ENCODE measurements at regions not wholly inside any gene's neighbourhood (a gene's known extent, or its start where the extent isn't known, plus 50 kb on each side); places are given as distances from the start of the nearest gene placed in this dataset.

- TF ChIP-seq CTCF (IDR thresholded peaks at IDR 0.05) = no peak
- TF ChIP-seq POLR2A (IDR thresholded peaks at IDR 0.05) = no peak
Observed at GRCh38 chr4:100722133-100722532, 204.3 kb upstream of the EMCN start.
